Activated CD8-positive, alpha-beta T cell treated with anti-CD3 and anti-CD28 coated beads for 36 hours (primary cell): ENCODE measurements at regions not wholly inside any gene's neighbourhood (a gene's known extent, or its start where the extent isn't known, plus 50 kb on each side); places are given as distances from the start of the nearest gene placed in this dataset.

Experiments used
- ATAC-seq: fragments of 200-7000 bp; cut with Tn5 transposase; one replicate; pipeline ENCODE4 v1.10.0; 2021; ENCODE audit warnings: mild to moderate bottlenecking, moderate library complexity
- CTCF ChIA-PET: fragments of 350-600 bp; sonication (Branson Sonifier 250); formaldehyde crosslinking; loops from one replicate; lab custom pipeline; 2021; ENCODE audit warnings: antibody characterized with exemption; lab: Charles Lee
- POLR2A ChIA-PET: fragments of 350-600 bp; sonication (Branson Sonifier 250); formaldehyde crosslinking; loops from one replicate; lab custom pipeline; 2021; ENCODE audit warnings: antibody characterized with exemption; lab: Charles Lee
- DNase-seq: peaks from one replicate; pipeline ENCODE4 v3.0.0-alpha.2; 2020
- H3K27ac Mint-ChIP-seq: one replicate; pipeline ENCODE4 v1.8.0; 2021; ENCODE audit warnings: mild to moderate bottlenecking, mixed read lengths
- H3K27me3 Mint-ChIP-seq: one replicate; pipeline ENCODE4 v1.8.0; 2021; ENCODE audit warnings: mixed read lengths
- H3K36me3 Mint-ChIP-seq: one replicate; pipeline ENCODE4 v1.8.0; 2021; ENCODE audit warnings: low read depth, mixed read lengths
- H3K4me1 Mint-ChIP-seq: one replicate; pipeline ENCODE4 v1.8.0; 2021; ENCODE audit warnings: low read depth, mixed read lengths
- H3K4me3 Mint-ChIP-seq: one replicate; pipeline ENCODE4 v1.8.0; 2021; ENCODE audit warnings: mild to moderate bottlenecking, moderate library complexity, mixed read lengths
- H3K9me3 Mint-ChIP-seq: one replicate; pipeline ENCODE4 v1.8.0; 2021; ENCODE audit warnings: mixed read lengths
- CTCF ChIP-seq: fragments of 200-600 bp; IDR thresholded peaks from one replicate; pipeline ENCODE4 v1.8.0; 2022; ENCODE audit warnings: antibody characterized with exemption, mild to moderate bottlenecking
- intact Hi-C: fragments of 100-400 bp; cut with micrococcal nuclease; formaldehyde crosslinking; loops from one replicate; pipeline ENCODE4 v1.10.0; 2022

GRCh38 chr10:43710772-43711471 lies 62.2 kb upstream of the ZNF32 start:
- Mint-ChIP-seq H3K27me3 (no peaks in the 10 kb centered on the region), H3K9me3 (no peaks in the 10 kb centered on the region), H3K27ac (no peak overlapping the region), H3K36me3 (no peaks in the 10 kb centered on the region), H3K4me3 (no peak overlapping the region), H3K4me1 (no peaks in the 10 kb centered on the region)
- TF ChIP-seq CTCF, result no peak
- no peak for DNase-seq
- intact Hi-C loops, result no loop called here
- CTCF ChIA-PET, result interaction anchor here (0.8 kb wide), 1 partner anchor 22 kb away, joined by 3 read pairs; no protein-coding TSS in a partner anchor
- no peak for ATAC-seq
- POLR2A ChIA-PET, result no interaction called here

DNA sequence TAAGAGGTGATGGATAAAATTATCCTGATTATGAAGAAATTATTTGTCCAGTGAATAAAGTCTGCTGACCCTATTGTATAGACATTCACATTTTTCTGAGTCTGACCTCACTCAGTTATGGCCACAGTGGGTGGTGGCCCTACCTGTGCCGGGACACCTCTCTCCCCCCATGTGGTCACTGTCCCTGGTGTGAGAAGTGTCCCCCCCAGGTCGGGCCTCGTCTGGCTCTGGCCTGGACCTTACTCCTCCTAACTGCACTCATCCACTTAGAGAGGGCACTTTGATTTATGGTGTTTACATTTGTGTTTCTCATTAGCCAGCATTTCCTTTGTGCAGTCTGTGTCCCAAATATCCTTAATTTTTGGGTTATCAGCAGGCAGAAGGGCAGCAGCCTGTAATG lies 59.6 kb upstream of the ZNF32 start:
- TF ChIP-seq CTCF, result no peak
- DNase-seq, result no peak
- POLR2A ChIA-PET, result no interaction called here
- Mint-ChIP-seq H3K4me3 (no peak overlapping the region), H3K27me3 (no peaks in the 10 kb centered on the region), H3K36me3 (no peaks in the 10 kb centered on the region), H3K4me1 (no peaks in the 10 kb centered on the region), H3K9me3 (no peaks in the 10 kb centered on the region), H3K27ac (no peak overlapping the region)
- CTCF ChIA-PET, result no interaction called here
- ATAC-seq, result no peak
- intact Hi-C loops, result no loop called here

GRCh38 chr10:43707770-43708169 lies 59.1 kb upstream of the ZNF32 start:
- intact Hi-C loops, result no loop called here
- Mint-ChIP-seq H3K4me3 (no peak overlapping the region), H3K27ac (no peak overlapping the region), H3K36me3 (no peaks in the 10 kb centered on the region), H3K27me3 (no peaks in the 10 kb centered on the region), H3K4me1 (no peaks in the 10 kb centered on the region), H3K9me3 (no peaks in the 10 kb centered on the region)
- no peak for DNase-seq
- TF ChIP-seq CTCF, result no peak
- ChIA-PET CTCF (no interaction called here), POLR2A (no interaction called here)
- no peak for ATAC-seq

GRCh38 chr10:43706166-43706565 lies 57.5 kb upstream of the ZNF32 start:
- ChIA-PET POLR2A (no interaction called here), CTCF (no interaction called here)
- DNase-seq (no peak), ATAC-seq (no peak)
- H3K27me3 Mint-ChIP-seq, result no peaks in the 10 kb centered on the region
- no peak overlapping the region for H3K27ac Mint-ChIP-seq
- H3K4me1 Mint-ChIP-seq, result no peaks in the 10 kb centered on the region
- intact Hi-C loops, result no loop called here
- no peaks in the 10 kb centered on the region for H3K9me3 Mint-ChIP-seq
- TF ChIP-seq CTCF, result no peak
- no peaks in the 10 kb centered on the region for H3K36me3 Mint-ChIP-seq
- H3K4me3 Mint-ChIP-seq, result no peak overlapping the region

DNA sequence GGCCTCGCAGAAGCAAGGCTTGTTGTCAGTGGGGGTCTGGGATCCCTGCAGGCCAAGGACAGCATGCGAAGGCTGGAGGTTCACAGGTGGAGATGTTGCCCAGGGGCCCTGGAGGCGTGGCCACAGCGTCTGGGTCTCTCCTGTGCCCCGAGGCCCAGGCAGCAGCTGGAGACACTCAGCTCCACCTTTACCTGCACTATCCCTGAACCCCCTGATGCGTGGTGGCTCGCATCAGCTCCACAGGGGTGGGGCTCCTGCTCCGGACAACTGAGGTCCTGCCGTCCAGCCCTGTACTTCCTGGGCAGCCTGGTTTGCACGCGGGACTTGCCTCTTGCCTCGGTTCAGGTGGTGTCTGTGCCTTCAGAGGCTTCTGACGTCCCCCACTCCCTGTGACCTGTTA lies 54.6 kb upstream of the ZNF32 start:
- no peaks in the 10 kb centered on the region for H3K9me3 Mint-ChIP-seq
- ChIA-PET CTCF (no interaction called here), POLR2A (no interaction called here)
- no peak for TF ChIP-seq CTCF
- no peak for DNase-seq
- intact Hi-C loops, result no loop called here
- ATAC-seq, result no peak
- H3K36me3 Mint-ChIP-seq, result no peaks in the 10 kb centered on the region
- no peak overlapping the region for H3K4me3 Mint-ChIP-seq
- H3K27ac Mint-ChIP-seq, result no peak overlapping the region
- H3K4me1 Mint-ChIP-seq, result no peaks in the 10 kb centered on the region
- H3K27me3 Mint-ChIP-seq, result peaks cover 1% of the 10 kb centered on the region
